Heart left ventricle (tissue), 13 donors: ENCODE measurements at regions not wholly inside any gene's neighbourhood (a gene's known extent, or its start where the extent isn't known, plus 50 kb on each side); places are given as distances from the start of the nearest gene placed in this dataset.

Experiments used
- POLR2A ChIP-seq, 2 donors: fragments of 450-650 bp; IDR thresholded peaks; one replicate each; pipeline ENCODE4 v1.6.1; 2017; ENCODE audit warnings: antibody characterized with exemption in 2 of 2, mild to moderate bottlenecking in 2 of 2, moderate library complexity in 2 of 2
- TF ChIP-seq, protein P1 (sequence below), 12 donors: fragments of 200-600 bp; sonication (generic) in 4 of 12; IDR thresholded peaks; one replicate each; pipeline versions ENCODE4 v1.5.0 to v1.8.0; 2018 to 2022; ENCODE audit warnings: antibody characterized with exemption in 12 of 12, mild to moderate bottlenecking in 5 of 12
- donor health status: ischemic (EF 13 %, LVEDD 7.1; RV severe dilation, severe dysfunction).
- donor health status: DM: no; HTN: yes; CAD: no.
- donor health status: DM: no; HTN: no; CAD: no.
- donor health status: ischemic (EF 25% LVEDD 6.9; RV normal size, moderate dysfunction).
- donor health status: ischemic (EF 25% LVEDD 5.7; RV mildly dilated, moderate dysfunction).
- donor health status: ischemic (EF 35%, LVEDD 5.7; RV mildly dilated, moderate dysfunction).
- donor health status: nonischemic (EF 11% LVEDD 7.7; RV severe dilation, severe dysfunction).
- donor health status: DM: yes; HTN: yes; CAD: no.
- donor health status: PGD.
- donor health status: ischemic (EF 29% LVEDD 5.4; RV normal size, mild dysfunction).
- donor health status: nonischemic (EF 23%, LVEDD 6.1; RV moderate dilation, normal function).

DNA sequence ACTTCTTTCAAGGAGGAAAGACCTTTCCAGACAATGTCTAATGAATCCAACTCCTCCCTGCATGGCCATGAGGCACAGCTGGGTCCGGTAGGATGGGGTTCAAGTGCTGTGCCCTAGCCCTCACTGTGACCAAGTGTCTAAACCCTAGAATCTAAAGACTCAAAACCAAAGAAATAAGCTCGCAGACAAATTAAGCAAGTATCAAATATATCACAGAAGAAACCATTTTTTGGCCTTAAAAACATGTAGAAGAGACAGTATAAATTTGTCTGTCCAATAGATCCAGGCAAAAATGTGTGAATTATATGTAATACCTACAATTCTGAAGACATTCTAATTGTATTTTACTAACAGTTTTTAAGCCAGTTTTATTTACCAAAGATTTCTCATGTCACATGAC lies 56.4 kb upstream of the WDR17 start:
- TF ChIP-seq POLR2A (IDR thresholded peaks at IDR 0.05): no peak
- TF ChIP-seq, protein P1, sequence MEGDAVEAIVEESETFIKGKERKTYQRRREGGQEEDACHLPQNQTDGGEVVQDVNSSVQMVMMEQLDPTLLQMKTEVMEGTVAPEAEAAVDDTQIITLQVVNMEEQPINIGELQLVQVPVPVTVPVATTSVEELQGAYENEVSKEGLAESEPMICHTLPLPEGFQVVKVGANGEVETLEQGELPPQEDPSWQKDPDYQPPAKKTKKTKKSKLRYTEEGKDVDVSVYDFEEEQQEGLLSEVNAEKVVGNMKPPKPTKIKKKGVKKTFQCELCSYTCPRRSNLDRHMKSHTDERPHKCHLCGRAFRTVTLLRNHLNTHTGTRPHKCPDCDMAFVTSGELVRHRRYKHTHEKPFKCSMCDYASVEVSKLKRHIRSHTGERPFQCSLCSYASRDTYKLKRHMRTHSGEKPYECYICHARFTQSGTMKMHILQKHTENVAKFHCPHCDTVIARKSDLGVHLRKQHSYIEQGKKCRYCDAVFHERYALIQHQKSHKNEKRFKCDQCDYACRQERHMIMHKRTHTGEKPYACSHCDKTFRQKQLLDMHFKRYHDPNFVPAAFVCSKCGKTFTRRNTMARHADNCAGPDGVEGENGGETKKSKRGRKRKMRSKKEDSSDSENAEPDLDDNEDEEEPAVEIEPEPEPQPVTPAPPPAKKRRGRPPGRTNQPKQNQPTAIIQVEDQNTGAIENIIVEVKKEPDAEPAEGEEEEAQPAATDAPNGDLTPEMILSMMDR (IDR thresholded peaks at IDR 0.05): no peak
